Astrocyte (in vitro differentiated cells and primary cell): ENCODE measurements at regions not wholly inside any gene's neighbourhood (a gene's known extent, or its start where the extent isn't known, plus 50 kb on each side); places are given as distances from the start of the nearest gene placed in this dataset.

Source experiments
- DNase-seq: peaks from one replicate; pipeline ENCODE4 v3.0.0-alpha.2; 2010; ENCODE audit warnings: low read depth
- FAIRE-seq: peaks from 2 replicates; lab custom pipeline; 2011; peaks lifted over from hg19 to GRCh38; lab: Jason Lieb, UNC
- H2AFZ ChIP-seq: 2 replicates; pipeline ENCODE4 v1.6.0; 2012; ENCODE audit warnings: low read depth, low read length, inconsistent platforms
- H3K27ac ChIP-seq: 2 replicates; pipeline ENCODE4 v1.5.1; 2011; ENCODE audit warnings: low read depth, low read length, inconsistent platforms
- H3K27me3 ChIP-seq: 2 replicates; pipeline ENCODE4 v1.6.0; 2011; ENCODE audit warnings: low read length, inconsistent platforms; ENCODE audit not compliant: insufficient read depth
- H3K36me3 ChIP-seq: 2 replicates; pipeline ENCODE4 v1.5.1; 2011; ENCODE audit warnings: low read length, inconsistent platforms; ENCODE audit not compliant: insufficient read depth
- H3K4me1 ChIP-seq: 2 replicates; pipeline ENCODE4 v1.5.1; 2011; ENCODE audit warnings: low read length, inconsistent platforms; ENCODE audit not compliant: insufficient read depth
- H3K4me2 ChIP-seq: 2 replicates; pipeline ENCODE4 v1.6.0; 2012; ENCODE audit warnings: low read length, inconsistent platforms
- H3K4me3 ChIP-seq: 2 replicates; pipeline ENCODE4 v1.5.1; 2011; ENCODE audit warnings: low read depth, mild to moderate bottlenecking, low read length, inconsistent platforms; ENCODE audit not compliant: insufficient read depth
- H3K79me2 ChIP-seq: 2 replicates; pipeline ENCODE4 v1.6.0; 2012; ENCODE audit warnings: mild to moderate bottlenecking, low read length, inconsistent platforms; ENCODE audit not compliant: insufficient read depth
- H3K9ac ChIP-seq: 2 replicates; pipeline ENCODE4 v1.6.0; 2012; ENCODE audit warnings: mild to moderate bottlenecking, low read length, inconsistent platforms
- H3K9me3 ChIP-seq: 2 replicates; pipeline ENCODE4 v1.5.1; 2012; ENCODE audit warnings: low read depth, mild to moderate bottlenecking, low read length, inconsistent platforms; ENCODE audit not compliant: insufficient read depth
- H4K20me1 ChIP-seq: 2 replicates; pipeline ENCODE4 v1.6.0; 2012; ENCODE audit warnings: low read length, inconsistent platforms; ENCODE audit not compliant: insufficient read depth
- H3K27ac Mint-ChIP-seq: one replicate; pipeline ENCODE4 v1.8.0; 2021; ENCODE audit warnings: mild to moderate bottlenecking, mixed read lengths; ENCODE audit not compliant: unreplicated experiment
- H3K27me3 Mint-ChIP-seq: one replicate; pipeline ENCODE4 v1.8.0; 2021; ENCODE audit warnings: low read depth, mixed read lengths; ENCODE audit not compliant: unreplicated experiment
- H3K36me3 Mint-ChIP-seq: one replicate; pipeline ENCODE4 v1.8.0; 2021; ENCODE audit warnings: low read depth, mixed read lengths; ENCODE audit not compliant: unreplicated experiment
- H3K4me1 Mint-ChIP-seq: one replicate; pipeline ENCODE4 v1.8.0; 2021; ENCODE audit warnings: low read depth, mixed read lengths; ENCODE audit not compliant: unreplicated experiment
- H3K4me3 Mint-ChIP-seq: one replicate; pipeline ENCODE4 v1.8.0; 2021; ENCODE audit warnings: mild to moderate bottlenecking, moderate library complexity, mixed read lengths; ENCODE audit not compliant: unreplicated experiment
- H3K9me3 Mint-ChIP-seq: one replicate; pipeline ENCODE4 v1.8.0; 2021; ENCODE audit warnings: mild to moderate bottlenecking, mixed read lengths; ENCODE audit not compliant: unreplicated experiment
- EZH2 ChIP-seq: IDR thresholded peaks from 2 replicates; pipeline ENCODE4 v1.6.1; 2012; ENCODE audit warnings: mild to moderate bottlenecking, low read length, inconsistent platforms; ENCODE audit not compliant: insufficient read depth
- TF ChIP-seq, protein P1 (sequence below): IDR thresholded peaks from 2 replicates; pipeline ENCODE4 v1.5.1; 2011; ENCODE audit warnings: low read depth, mild to moderate bottlenecking, inconsistent platforms, low read length, moderate library complexity; ENCODE audit not compliant: insufficient read depth

DNA sequence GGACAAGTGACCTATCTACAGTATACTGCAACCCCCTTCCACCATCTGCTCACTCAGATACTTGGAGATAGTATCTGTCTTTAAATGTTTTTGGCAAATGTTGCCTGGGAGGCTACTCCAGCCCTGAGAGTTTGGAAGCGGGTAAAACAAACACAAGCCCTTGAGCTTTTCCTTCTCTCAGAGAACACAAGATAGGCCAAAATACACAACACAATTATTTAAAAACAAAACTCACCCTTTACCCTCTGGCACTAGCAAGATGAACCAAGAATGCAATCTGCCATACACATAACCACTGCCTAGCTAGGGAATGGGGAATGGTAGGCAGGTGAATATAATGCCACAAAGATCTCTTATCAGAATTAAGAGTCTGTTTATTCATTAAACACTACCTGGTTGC is 324.7 kb upstream of the FAM47C start:
- FAIRE-seq (peak; percentile 13), DNase-seq (no peak)
- TF ChIP-seq, protein P1, sequence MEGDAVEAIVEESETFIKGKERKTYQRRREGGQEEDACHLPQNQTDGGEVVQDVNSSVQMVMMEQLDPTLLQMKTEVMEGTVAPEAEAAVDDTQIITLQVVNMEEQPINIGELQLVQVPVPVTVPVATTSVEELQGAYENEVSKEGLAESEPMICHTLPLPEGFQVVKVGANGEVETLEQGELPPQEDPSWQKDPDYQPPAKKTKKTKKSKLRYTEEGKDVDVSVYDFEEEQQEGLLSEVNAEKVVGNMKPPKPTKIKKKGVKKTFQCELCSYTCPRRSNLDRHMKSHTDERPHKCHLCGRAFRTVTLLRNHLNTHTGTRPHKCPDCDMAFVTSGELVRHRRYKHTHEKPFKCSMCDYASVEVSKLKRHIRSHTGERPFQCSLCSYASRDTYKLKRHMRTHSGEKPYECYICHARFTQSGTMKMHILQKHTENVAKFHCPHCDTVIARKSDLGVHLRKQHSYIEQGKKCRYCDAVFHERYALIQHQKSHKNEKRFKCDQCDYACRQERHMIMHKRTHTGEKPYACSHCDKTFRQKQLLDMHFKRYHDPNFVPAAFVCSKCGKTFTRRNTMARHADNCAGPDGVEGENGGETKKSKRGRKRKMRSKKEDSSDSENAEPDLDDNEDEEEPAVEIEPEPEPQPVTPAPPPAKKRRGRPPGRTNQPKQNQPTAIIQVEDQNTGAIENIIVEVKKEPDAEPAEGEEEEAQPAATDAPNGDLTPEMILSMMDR = no peak
- no peak for TF ChIP-seq EZH2
- no peaks in the 10 kb centered on the region for H3K36me3 ChIP-seq
- Mint-ChIP-seq H3K4me3 (no peak overlapping the region), H3K27me3 (no peaks in the 10 kb centered on the region), H3K4me1 (no peaks in the 10 kb centered on the region), H3K36me3 (no peaks in the 10 kb centered on the region), H3K27ac (no peak overlapping the region), H3K9me3 (no peaks in the 10 kb centered on the region)
- no peak overlapping the region for H2AFZ ChIP-seq
- no peak overlapping the region for H3K9ac ChIP-seq
- H4K20me1 ChIP-seq = no peaks in the 10 kb centered on the region
- no peaks in the 10 kb centered on the region for H3K79me2 ChIP-seq
- no peaks in the 10 kb centered on the region for H3K9me3 ChIP-seq
- no peaks in the 10 kb centered on the region for H3K4me1 ChIP-seq
- no peak overlapping the region for H3K27ac ChIP-seq
- no peak overlapping the region for H3K4me3 ChIP-seq
- H3K4me2 ChIP-seq = no peak overlapping the region
- no peaks in the 10 kb centered on the region for H3K27me3 ChIP-seq

DNA sequence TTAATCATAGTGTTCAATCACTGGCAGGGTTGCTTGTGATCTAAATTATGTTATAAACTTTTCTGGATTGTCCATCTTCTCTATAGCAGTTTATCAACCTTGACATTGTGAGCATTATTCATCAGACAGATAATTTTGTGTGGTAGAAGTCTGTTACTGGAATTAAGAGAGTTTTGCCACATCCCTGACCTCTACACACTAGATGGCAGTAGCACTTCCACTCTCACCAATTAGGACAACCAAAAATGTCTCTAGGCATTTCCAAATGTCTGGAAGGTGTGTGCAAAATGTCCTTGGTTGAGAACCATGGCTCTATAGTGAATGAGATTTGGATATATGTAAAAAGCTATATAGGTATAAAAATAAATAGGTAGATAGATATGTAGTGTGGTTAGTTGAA is 324.1 kb upstream of the FAM47C start:
- no peak overlapping the region for H3K4me2 ChIP-seq
- no peaks in the 10 kb centered on the region for H3K9me3 ChIP-seq
- no peaks in the 10 kb centered on the region for H3K79me2 ChIP-seq
- H3K4me3 Mint-ChIP-seq = no peak overlapping the region
- no peaks in the 10 kb centered on the region for H3K36me3 ChIP-seq
- no peaks in the 10 kb centered on the region for H3K4me1 ChIP-seq
- TF ChIP-seq EZH2 = no peak
- TF ChIP-seq, protein P1 = no peak
- no peaks in the 10 kb centered on the region for H3K36me3 Mint-ChIP-seq
- DNase-seq = no peak
- H2AFZ ChIP-seq = no peak overlapping the region
- FAIRE-seq = peak; percentile 54
- H3K4me1 Mint-ChIP-seq = no peaks in the 10 kb centered on the region
- no peaks in the 10 kb centered on the region for H3K27me3 ChIP-seq
- H3K27ac Mint-ChIP-seq = no peak overlapping the region
- no peaks in the 10 kb centered on the region for H3K27me3 Mint-ChIP-seq
- H3K9me3 Mint-ChIP-seq = no peaks in the 10 kb centered on the region
- no peaks in the 10 kb centered on the region for H4K20me1 ChIP-seq
- H3K4me3 ChIP-seq = no peak overlapping the region
- no peak overlapping the region for H3K27ac ChIP-seq
- no peak overlapping the region for H3K9ac ChIP-seq

DNA sequence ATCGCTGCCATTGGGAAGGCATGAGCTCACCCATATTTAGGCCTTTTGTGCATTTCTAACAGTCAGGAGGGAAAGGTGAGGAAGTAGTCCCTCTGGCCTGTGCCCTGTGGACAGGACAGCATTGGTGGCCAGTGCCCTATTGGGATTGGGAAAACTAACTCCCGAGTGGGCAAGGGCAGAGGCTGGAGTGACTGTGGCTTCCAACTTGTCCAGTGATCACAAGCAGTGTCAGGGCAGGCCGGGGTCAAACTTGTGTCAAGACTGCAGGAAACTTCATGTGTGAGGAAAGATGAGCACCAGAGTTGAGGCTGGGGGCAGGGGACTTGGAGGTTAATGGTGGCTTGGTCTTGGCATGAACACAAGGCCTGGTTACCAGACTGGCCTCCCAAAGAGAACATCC is 286.2 kb upstream of the FAM47C start:
- Mint-ChIP-seq H3K27me3 (no peaks in the 10 kb centered on the region), H3K4me3 (no peak overlapping the region), H3K4me1 (peaks cover 1% of the 10 kb centered on the region), H3K36me3 (no peaks in the 10 kb centered on the region), H3K27ac (no peak overlapping the region), H3K9me3 (peaks cover 2% of the 10 kb centered on the region)
- H3K27ac ChIP-seq = no peak overlapping the region
- no peak overlapping the region for H3K9ac ChIP-seq
- no peaks in the 10 kb centered on the region for H3K27me3 ChIP-seq
- H3K4me1 ChIP-seq = no peaks in the 10 kb centered on the region
- H2AFZ ChIP-seq = no peak overlapping the region
- FAIRE-seq = no peak
- no peak overlapping the region for H3K4me3 ChIP-seq
- no peaks in the 10 kb centered on the region for H3K79me2 ChIP-seq
- no peaks in the 10 kb centered on the region for H4K20me1 ChIP-seq
- no peak overlapping the region for H3K4me2 ChIP-seq
- TF ChIP-seq EZH2 = no peak
- TF ChIP-seq, protein P1 = no peak
- no peak for DNase-seq
- H3K9me3 ChIP-seq = no peaks in the 10 kb centered on the region
- no peaks in the 10 kb centered on the region for H3K36me3 ChIP-seq
